GM19467 (cell line): ENCODE measurements at regions not wholly inside any gene's neighbourhood (a gene's known extent, or its start where the extent isn't known, plus 50 kb on each side); places are given as distances from the start of the nearest gene placed in this dataset.

Experiments
- ATAC-seq: cut with Tn5 transposase; IDR thresholded peaks from one replicate; pipeline ENCODE4 v1.9.1; 2021; ENCODE audit warnings: mild to moderate bottlenecking, moderate library complexity; ENCODE audit not compliant: unreplicated experiment

DNA sequence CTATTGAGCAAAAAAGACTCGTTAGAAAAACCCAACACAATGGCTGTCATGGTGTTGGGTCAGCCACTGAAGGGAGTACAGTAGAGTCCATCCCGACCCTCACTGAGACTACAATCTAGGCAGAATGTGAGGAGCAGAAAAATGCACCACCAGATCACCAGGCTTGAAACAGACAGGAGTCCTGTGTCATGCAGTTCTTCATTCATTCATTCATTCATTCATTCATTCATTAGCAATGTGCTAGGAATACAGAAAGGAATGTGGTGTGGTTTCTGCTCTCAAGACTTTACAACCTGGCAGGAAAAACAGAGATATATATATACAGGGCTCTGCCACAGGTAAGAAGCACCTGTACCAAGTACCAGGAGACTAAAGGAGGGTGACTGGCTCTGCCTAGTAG, 392.3 kb downstream of the OMA1 start:
- ATAC-seq, result no peak

DNA sequence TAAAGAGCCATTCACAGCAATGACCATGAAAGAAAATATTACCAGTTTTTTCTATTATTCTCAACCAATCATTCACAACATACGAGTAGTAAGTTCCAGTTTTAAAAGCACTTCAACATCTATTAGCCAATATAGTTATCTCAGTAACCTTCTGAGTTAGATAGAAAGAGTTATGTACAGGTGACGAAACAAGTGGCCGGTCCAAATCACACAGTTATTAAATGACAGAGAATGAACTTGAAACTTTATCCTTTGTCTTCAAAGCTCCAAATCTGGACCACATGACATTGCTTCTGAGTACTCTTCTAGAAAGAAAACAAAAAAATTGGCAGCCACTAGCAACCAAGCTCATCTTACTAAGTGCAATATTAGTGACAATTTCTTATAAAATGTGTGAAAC, 393.8 kb downstream of the OMA1 start:
- no peak for ATAC-seq

DNA sequence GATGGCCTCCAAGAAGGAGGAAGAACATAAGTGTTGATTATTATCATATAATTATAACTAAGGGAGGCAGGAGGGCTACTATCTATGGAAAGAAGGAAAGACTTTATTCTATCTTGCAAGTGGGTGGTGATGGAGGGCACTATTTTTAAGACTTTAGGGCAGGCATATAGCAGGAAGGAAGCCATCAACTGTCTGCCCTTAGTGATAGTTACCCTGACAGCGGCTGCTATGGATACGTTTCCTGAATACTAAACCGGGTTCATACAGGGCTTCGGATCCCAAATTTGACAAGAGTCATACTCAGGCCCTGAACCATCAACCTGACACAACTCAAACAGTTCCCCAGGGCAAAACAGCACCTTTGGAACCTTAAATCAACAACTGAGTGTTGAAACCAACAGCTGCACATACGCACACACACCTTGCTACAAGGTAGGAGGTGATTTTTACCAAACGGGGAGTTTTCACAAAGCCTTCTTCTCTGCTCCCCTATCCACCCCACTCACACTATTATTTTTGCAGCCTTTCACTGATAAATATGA, 397.2 kb downstream of the OMA1 start:
- ATAC-seq, result no peak

DNA sequence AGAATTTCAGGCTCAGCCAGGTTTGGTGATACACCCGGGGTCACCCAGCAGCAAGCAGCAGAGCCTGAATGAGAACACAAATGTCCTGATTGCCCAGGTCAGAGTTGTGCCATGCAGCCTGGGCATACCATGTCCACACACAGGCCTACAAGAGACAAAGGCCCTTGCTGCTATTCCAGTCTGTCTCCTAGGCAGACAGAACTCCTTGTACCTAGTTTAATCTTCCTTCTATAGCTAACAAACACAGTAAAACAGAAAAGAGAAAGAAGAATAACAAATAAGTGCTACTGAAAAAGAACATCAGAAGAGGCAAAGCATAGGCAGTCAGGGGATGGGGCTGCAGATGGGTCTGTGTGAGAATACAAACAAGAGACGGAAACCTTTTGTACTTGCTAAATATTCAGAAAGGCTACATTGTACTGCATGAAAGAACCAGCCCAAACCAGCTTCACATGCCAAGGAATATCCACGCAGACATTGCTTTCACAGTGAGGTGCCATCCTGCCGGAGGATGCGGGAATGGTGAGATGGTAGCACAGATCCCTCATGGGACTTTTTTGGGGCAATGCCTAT, 401.7 kb downstream of the OMA1 start:
- ATAC-seq, result no peak

DNA sequence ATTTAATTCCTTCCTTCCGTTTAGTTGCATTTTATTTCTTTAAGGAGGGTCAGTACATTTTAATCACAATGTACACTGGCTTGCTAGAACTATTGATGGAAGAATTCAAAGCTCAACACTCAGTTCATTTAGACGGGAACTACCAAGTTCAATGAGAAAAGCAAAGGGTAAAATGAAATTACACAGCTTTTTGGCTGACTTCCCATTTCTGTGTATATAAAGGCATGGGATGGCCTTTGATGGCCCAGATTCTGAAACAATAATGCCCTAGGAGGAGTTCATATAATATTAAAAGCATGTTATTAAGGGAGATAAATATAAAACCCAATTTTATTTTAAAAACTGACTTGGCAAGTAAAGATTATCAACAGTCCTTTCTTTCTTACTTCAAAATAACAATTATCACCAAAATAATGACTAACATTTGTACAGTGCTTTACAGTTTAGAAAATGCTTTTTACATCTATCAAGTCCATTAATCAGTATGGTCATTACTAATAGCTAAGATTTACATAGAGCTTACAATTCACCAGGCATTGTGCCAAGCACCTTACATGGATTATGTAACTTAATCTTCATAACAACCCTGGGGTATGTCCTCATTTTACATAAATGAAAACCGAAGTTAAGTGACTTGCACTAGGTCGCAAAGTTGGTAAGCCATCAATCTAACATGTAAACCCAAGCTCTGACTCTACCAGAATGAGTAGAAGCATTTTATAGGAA, 402.4 kb downstream of the OMA1 start:
- no peak for ATAC-seq

DNA sequence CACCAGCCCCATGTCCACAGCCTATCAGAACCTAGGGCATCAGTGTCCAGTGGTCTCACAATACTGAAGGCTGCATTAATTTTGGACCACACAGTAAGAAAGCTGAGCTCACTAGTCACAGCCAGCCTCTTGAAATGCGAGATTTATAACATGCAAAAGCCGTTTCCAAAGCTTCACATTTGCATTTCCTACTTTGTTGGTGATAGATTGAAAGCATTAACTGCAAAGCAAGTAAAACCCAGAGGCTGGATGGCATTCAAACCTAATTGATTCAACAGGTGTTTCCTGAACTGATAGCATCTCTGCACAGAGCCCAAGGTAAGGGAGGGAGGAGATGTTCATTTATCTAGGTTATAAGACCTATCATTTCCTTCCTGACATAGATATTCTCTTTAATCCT, 410.1 kb downstream of the OMA1 start:
- ATAC-seq, result no peak

DNA sequence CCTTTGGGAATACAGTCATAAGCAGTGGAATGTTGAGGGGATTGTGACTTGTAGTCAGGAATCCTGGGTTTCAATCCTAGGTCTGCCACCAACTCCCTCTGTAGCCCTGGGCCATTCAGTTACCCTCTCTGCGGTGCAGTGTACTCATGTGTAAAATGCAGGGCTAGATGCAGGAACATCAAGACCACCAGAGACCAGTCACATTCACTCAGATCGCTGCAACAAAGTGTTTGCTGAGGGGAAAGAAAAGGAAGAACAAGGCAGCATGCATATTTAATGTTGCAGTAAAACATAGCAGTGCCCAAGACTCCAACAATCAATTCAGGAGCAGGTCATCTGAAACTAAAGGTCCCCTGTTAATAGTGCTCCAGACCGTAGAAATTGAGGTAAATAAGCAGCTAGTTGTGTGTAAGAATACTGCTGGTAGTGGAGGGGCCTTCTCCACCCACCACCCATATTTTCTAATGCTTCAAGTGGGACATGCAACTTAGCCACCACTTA, 410.7 kb downstream of the OMA1 start:
- no peak for ATAC-seq

DNA sequence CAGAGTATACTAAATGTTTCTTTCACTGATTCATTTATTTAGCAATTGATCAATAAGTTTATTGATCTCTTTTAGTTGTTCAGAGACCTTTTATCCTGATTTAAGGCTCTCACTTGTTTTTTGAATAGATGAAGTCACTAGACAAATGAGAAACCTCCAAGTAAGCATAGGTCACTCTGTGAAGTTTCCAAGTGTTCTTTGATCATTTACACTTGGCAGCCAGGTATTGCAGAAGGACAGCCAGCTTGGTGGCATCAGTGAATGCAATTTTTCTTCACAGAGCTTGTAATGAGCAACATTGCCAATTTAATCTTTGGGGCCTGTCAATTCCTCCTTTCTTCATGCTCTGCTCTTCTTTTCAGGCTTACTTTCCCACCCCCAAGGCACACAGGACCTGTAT, 413.0 kb downstream of the OMA1 start:
- ATAC-seq, result no peak

DNA sequence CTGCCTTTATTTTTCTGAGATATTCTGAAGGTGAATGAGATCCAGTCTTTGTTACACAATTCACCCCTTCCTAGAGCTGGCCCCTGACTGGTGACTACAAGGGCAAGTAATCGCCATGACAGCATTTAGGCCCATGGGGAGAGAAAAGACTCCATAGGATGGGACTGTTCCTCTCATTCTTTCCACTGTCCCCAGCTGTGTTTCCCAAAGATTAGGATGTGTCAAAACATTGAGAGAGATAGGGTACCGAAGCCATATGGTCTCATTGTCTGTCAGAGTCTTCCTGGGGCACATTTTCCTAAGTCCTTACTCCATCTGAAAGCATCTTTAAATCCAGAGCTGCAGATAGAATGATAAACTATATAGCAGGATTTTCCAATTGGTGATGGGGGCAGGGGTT, 423.5 kb downstream of the OMA1 start:
- no peak for ATAC-seq

DNA sequence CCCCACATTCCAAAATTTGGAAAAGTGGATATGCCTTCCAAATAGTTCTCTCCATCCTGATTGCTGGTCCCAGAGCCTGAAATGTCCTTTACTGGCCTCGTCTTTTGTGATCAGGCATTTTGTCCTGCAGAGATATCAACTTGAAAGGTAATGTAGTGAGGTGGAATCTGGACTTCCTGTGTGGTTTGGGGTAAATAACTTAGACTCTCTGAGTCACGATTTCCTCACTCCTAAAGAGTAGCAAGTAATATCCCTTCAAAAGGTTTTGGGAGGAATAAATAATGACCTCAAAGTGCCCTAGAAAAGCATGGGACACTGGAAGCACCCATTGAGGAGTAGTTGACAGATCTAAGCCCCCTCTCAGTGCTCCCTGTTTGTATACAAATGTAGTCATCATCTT, 426.6 kb downstream of the OMA1 start:
- ATAC-seq, result no peak

DNA sequence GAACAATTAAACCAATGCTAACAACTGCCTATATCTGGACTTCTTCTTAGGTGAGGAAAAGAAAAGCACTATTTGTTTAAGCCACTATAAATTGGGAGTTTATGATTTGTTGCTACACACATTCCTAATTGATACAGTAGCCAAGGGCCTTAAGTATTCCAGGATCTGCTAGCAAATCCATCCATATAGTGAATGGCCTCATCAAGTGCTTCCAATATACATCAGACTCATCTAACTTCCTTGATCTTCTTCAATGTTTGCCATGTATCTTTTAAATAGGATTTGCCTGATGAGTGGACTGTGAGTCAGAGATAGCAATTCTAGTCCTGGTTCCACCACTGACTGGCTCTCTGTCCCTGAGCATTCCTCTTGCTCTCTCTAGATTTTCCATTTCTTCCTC, 430.2 kb downstream of the OMA1 start:
- no peak for ATAC-seq

DNA sequence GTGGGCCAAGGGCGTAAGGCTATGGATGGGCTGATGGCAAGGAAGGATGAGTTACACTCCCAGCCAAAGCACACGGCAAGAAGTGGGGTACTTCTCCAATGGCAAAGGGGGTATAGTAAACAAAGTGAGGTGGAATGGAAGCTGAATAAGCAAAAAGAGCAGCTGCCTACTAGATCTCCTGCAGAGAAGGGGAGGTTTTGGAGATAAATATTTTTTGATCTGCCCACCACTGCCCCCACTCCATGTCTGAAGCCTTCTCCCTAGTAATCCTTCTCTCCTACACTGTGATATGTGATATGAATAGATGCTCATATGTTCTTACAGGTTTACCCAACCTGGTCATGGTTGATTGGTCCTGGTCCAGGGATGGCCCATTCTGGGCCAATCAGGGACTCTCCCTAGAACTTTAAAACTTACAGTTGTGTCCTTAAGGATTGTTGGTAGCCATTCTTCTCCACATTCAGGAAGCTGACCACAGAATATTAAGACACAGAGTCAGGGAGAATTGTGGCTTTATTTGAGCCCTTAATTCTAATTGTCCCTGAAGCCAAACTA, 436.8 kb downstream of the OMA1 start:
- ATAC-seq, result no peak

DNA sequence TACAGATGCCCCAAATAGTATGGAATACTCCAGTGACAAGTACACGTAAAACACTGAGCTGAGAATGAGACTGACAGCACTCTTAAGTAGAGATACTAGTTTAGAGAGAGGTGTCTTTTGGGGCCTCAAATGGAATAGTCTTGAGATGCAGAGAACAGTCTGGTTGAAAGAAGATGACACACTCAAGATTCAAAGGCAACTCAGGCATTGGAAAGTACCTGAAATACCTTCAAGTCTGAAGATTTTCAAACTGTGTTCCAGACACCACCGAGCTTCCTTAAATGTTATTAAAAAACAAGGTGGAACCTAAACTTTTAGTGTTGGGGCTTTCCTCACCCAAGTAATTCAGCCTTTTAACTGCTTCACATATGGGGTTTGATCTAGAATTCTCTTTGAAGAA, 437.7 kb downstream of the OMA1 start:
- no peak for ATAC-seq

DNA sequence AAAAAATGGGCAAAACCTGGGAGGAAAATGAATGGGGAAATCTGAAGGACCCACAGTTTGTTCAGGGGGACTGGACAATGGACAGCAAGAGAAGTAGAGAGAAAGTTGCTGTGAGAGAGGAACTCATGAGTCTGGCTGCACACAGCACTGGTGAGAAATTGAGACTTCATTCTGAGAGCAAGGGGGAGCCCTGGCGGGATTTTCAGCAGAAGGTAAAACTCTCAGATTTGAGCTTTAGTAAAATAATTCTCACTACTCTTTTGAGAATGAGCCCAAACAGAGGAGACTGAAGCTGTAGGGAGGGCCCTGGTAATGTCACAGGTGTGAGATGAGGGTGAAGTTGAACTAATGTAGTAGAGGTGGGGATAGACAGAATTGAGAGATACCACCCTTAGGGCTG, 438.6 kb downstream of the OMA1 start:
- ATAC-seq, result no peak

DNA sequence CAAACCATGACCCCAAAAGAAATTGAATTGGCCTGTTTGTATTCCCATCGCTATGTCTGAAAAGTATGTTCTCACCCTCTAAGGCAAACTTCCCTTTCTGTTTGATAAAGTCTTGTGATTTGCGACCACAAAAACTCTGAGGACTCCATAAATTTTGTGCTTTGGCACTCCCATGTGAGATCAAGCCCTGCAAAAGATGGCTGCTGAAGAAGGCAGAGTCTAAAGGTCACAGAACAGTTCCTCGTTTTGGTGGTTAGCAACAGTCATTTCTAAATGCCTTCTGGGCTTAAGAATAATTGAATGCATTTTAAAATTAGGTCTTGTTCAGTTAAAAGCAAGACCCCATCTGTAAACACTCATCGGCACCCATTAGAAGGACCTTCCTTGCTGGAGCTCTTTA, 441.6 kb downstream of the OMA1 start:
- ATAC-seq, result peak; percentile 60

DNA sequence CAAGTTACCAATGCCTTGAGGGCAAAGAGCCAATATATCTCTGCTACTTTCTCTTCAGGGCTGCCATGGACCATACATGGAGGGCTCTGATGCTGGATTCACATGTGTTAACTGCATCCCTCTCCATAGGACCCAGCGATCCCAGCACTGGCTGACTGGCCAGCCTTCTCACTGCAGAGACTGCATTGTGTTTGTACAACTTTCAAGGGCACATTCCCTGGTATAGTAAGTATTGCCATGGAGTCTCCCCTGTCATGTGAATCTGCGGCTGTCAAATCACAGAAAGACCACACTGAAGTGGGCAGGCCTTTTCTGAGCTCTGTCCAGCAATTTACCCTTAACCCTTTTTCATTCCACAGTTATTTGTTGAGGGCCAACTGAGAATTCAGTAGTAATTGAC, 449.8 kb downstream of the OMA1 start:
- ATAC-seq, result no peak

DNA sequence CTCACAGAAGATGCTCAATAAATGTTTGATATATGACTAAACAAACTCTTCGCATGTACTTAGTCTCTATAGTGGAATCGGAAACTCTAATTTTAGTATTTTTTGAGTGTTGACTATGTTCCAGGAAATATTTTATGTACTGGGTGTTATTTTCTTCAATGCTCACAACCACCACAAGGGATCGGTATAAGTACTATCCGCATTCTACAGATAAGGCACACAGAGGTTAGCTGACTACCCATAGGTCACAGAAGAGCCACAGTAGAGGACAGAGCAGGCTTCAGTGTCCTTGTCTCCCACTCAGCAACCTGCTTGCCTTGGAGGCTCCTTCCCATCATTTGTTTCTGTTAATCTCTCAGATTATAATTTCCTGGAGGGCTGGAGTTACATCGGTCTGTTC, 451.3 kb downstream of the OMA1 start:
- no peak for ATAC-seq

DNA sequence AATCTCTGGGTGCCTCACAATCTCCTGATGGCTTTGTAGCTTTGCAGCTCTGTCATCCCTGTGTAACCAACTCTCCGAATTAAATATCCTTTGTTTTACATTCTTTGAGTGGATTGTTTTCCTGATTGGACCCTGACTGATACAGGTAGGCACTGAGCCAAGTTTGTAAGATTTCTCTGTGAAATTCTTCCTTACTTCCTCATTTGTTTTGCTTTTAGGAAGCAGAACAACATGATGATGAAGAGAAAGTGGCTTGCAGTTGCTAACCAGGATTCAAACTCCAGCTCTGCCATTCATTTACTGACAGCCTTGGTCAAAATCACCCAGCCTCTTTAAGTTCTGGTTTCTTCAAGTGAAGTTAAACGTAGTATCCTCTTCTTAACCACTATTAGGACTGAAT, 452.3 kb downstream of the OMA1 start:
- no peak for ATAC-seq

DNA sequence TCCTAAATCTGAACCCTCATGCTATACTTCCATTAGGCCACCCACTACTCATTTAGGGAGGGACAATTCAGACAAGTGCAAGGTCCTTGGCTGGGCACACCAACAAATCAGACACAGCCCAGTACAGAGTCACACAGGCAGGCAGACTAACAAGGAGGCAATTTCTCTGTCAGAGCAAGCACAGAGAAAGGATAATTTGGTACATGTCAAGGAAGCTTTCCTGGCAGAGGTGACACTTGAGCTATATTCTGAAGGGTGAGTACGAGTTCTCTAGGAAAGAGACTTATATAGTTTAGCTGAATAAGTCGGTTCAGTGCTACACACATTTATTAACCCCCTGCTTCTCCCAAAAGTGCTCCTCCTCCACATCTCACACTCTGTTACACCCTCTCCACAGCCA, 455.9 kb downstream of the OMA1 start:
- no peak for ATAC-seq

DNA sequence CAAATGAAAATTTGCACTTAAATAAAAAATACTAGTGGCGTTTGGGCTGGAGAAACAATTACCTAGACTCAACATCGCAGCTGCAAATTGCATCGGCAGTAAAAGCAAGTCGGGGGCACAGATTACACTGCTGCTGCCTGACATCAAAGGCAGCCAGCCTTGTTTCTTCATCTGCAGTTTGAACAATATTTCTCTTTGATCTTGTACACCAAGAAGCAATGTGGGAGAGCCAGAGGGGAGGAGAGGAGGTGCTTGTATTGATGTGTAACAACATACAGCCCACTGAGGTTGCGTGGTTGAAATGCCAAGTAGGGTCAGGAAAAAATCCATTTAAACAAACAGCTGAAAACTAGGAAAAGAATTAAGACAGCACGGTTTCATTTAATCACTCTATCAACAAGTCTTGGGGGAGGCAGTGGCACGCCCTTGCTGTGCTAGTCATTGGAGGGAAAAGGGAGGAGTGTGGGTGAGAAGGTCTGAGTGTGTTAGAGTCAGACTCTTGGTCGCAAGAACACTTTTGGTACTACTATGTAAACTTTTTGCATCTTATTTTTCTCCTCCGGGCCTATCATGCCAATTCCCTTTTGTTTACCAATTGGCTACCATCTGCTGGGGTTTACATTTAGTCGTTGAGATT, 456.5 kb downstream of the OMA1 start:
- ATAC-seq, result no peak

DNA sequence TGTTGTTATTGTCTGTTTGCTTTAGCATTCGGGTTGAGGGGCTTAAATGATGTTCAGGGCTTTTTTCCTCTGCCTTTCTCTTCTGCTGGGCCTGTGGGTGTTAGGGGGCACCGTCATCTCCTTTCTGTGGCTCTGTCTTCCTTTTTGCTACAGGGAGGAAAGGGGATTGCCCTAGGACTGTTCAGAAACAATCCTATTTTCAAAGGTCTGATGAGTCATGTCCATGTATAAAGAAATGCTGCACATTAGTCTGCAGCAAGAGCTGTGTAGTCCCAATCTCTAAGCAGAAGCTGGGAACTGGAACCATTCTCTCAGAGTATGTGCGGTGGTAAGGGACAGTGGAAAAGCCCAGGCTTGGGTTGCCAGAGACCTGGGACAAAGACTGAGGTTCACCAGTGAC, 462.3 kb downstream of the OMA1 start:
- ATAC-seq, result no peak

DNA sequence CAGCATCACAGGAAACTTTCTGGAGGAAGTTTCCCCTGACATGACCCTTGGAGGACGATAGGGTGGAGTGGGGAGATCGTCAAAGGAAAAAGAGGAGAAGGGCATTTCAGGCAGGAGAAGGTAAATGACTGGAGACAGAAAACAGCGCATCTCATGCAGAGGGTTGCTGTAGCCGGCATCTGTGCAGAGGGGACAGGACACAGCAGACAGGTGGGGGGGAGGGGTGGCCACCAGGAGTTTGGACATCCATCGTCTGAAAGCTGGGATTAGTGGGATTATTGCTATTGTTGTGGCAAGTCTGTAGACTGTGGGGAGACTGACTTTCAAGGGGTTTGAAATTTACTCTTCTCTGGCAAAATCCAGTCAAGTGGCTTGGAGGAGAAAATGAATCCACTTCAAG, 463.9 kb downstream of the OMA1 start:
- ATAC-seq, result no peak
